H1 (cell line): ENCODE measurements at regions not wholly inside any gene's neighbourhood (a gene's known extent, or its start where the extent isn't known, plus 50 kb on each side); places are given as distances from the start of the nearest gene placed in this dataset.

Source experiments
- CTCF ChIA-PET: fragments of 300-600 bp; sonication (Branson Sonifier 250); formaldehyde crosslinking; loops from one replicate; lab custom pipeline; 2021; ENCODE audit not compliant: partially characterized antibody; lab: Charles Lee
- POLR2A ChIA-PET: fragments of 300-600 bp; sonication (Branson Sonifier 250); formaldehyde crosslinking; loops from one replicate; lab custom pipeline; 2021; ENCODE audit warnings: inconsistent platforms; ENCODE audit not compliant: partially characterized antibody; lab: Charles Lee
- DNase-seq, 2 experiments: peaks; one replicate each; pipeline versions ENCODE4 v3.0.0 to v3.0.0-alpha.2; 2010 to 2022; ENCODE audit warnings: low spot score in 2 of 2, low read depth in 1 of 2, mixed read lengths in 1 of 2
- FAIRE-seq: peaks from 2 replicates; lab custom pipeline; 2011; peaks lifted over from hg19 to GRCh38; lab: Jason Lieb, UNC
- H2AFZ ChIP-seq: 2 replicates; pipeline ENCODE4 v1.8.1; 2012; ENCODE audit warnings: low read length, inconsistent platforms
- H2AK5ac ChIP-seq: 2 replicates; pipeline ENCODE4 v1.6.1; 2013; ENCODE audit warnings: low read depth, low read length
- H2BK120ac ChIP-seq: replicated peaks from 2 replicates; pipeline ENCODE3; 2013; ENCODE audit warnings: low read depth, low read length, inconsistent platforms
- H2BK12ac ChIP-seq: 2 replicates; pipeline ENCODE4 v1.6.1; 2013; ENCODE audit warnings: low read depth, low read length
- H2BK15ac ChIP-seq: 2 replicates; pipeline ENCODE4 v1.6.1; 2013; ENCODE audit warnings: low read length
- H2BK20ac ChIP-seq: 2 replicates; pipeline ENCODE4 v1.6.1; 2013; ENCODE audit warnings: low read length
- H2BK5ac ChIP-seq: 2 replicates; pipeline ENCODE4 v1.6.1; 2013; ENCODE audit warnings: low read depth, low read length
- H3K14ac ChIP-seq: 2 replicates; pipeline ENCODE4 v1.6.1; 2013; ENCODE audit warnings: inconsistent platforms; ENCODE audit not compliant: insufficient read length
- H3K18ac ChIP-seq: 2 replicates; pipeline ENCODE4 v1.6.1; 2013; ENCODE audit warnings: low read length; ENCODE audit errors: extremely low read depth
- H3K23ac ChIP-seq: 2 replicates; pipeline ENCODE4 v1.6.1; 2013; ENCODE audit warnings: inconsistent platforms; ENCODE audit not compliant: insufficient read length
- H3K23me2 ChIP-seq: 2 replicates; pipeline ENCODE4 v1.6.1; 2013; ENCODE audit warnings: low read depth, low read length
- H3K27ac ChIP-seq: 2 replicates; pipeline ENCODE4 v1.6.1; 2011; ENCODE audit warnings: low read depth, low read length, inconsistent platforms
- H3K27me3 ChIP-seq, 4 experiments: replicated peaks in 1 of 4; 1 replicate in 1 of 4; 2 replicates in 3 of 4; pipeline versions ENCODE4 v1.6.1 to v1.8.1; 2011 to 2013; ENCODE audit warnings: low read length in 3 of 4, mild to moderate bottlenecking in 3 of 4, inconsistent platforms in 2 of 4, mixed read lengths in 2 of 4, moderate library complexity in 1 of 4; ENCODE audit not compliant: control insufficient read depth in 3 of 4, insufficient read depth in 3 of 4; ENCODE audit errors: extremely low read depth in 1 of 4
- H3K36me3 ChIP-seq, 4 experiments: 2 replicates each; pipeline versions ENCODE4 v1.6.1 to v1.8.1; 2011 to 2013; ENCODE audit warnings: mild to moderate bottlenecking in 4 of 4, low read length in 3 of 4, moderate library complexity in 2 of 4, control low read depth in 1 of 4, inconsistent platforms in 1 of 4; ENCODE audit not compliant: insufficient read depth in 4 of 4, control insufficient read depth in 2 of 4
- H3K4ac ChIP-seq: replicated peaks from 2 replicates; pipeline ENCODE3; 2013; ENCODE audit warnings: low read length, low read depth, mixed read lengths, inconsistent platforms; ENCODE audit not compliant: insufficient read length
- H3K4me1 ChIP-seq, 4 experiments: replicated peaks in 1 of 4; 1 replicate in 1 of 4; 2 replicates in 3 of 4; pipeline versions ENCODE4 v1.6.1 to v1.8.1; 2011 to 2013; ENCODE audit warnings: low read length in 3 of 4, inconsistent platforms in 2 of 4, mixed read lengths in 1 of 4; ENCODE audit not compliant: insufficient read depth in 4 of 4, control insufficient read depth in 3 of 4
- H3K4me2 ChIP-seq, 2 experiments: 2 replicates each; pipeline versions ENCODE4 v1.6.1 to v1.8.1; 2011 to 2013; ENCODE audit warnings: low read depth in 2 of 2, low read length in 2 of 2, control low read depth in 1 of 2, inconsistent platforms in 1 of 2, mild to moderate bottlenecking in 1 of 2; ENCODE audit not compliant: insufficient read depth in 1 of 2
- H3K4me3 ChIP-seq, 4 experiments: fragments of 200-600, 300-600 bp in 1 of 4; sonication (generic), shearing (Covaris generic), sonication (Bioruptor Twin) in 1 of 4; 2 replicates each; pipeline versions ENCODE4 v1.5.1 to v1.8.1; 2011 to 2016; ENCODE audit warnings: low read length in 4 of 4, low read depth in 3 of 4, control low read depth in 2 of 4, inconsistent platforms in 2 of 4, mild to moderate bottlenecking in 2 of 4, mixed read lengths in 1 of 4, moderate library complexity in 1 of 4; ENCODE audit not compliant: insufficient read depth in 2 of 4; ENCODE audit errors: extremely low read depth in 1 of 4
- H3K56ac ChIP-seq: replicated peaks from 2 replicates; pipeline ENCODE3; 2013; ENCODE audit warnings: low read depth, mild to moderate bottlenecking, mixed read lengths, low read length, inconsistent platforms; ENCODE audit not compliant: insufficient read length
- H3K79me1 ChIP-seq: 2 replicates; pipeline ENCODE4 v1.6.1; 2013; ENCODE audit warnings: low read depth, low read length, control low read depth
- H3K79me2 ChIP-seq, 2 experiments: 2 replicates each; pipeline versions ENCODE4 v1.6.1 to v1.8.1; 2012 to 2013; ENCODE audit warnings: low read length in 2 of 2, mild to moderate bottlenecking in 2 of 2, inconsistent platforms in 1 of 2; ENCODE audit not compliant: insufficient read depth in 2 of 2, control insufficient read depth in 1 of 2
- H3K9ac ChIP-seq, 4 experiments: replicated peaks in 1 of 4; 1 replicate in 1 of 4; 2 replicates in 3 of 4; pipeline versions ENCODE4 v1.6.1 to v1.8.1; 2011 to 2013; ENCODE audit warnings: low read depth in 3 of 4, low read length in 3 of 4, control low read depth in 2 of 4, mild to moderate bottlenecking in 2 of 4, moderate library complexity in 2 of 4, inconsistent platforms in 1 of 4; ENCODE audit errors: extremely low read depth in 1 of 4
- H3K9me3 ChIP-seq, 2 experiments: 2 replicates each; pipeline versions ENCODE4 v1.6.1 to v1.8.1; 2012 to 2013; ENCODE audit warnings: mild to moderate bottlenecking in 2 of 2, moderate library complexity in 2 of 2, control low read depth in 1 of 2, inconsistent platforms in 1 of 2, low read depth in 1 of 2, low read length in 1 of 2, mixed read lengths in 1 of 2; ENCODE audit not compliant: insufficient read depth in 2 of 2
- H4K20me1 ChIP-seq, 2 experiments: replicated peaks in 1 of 2; 2 replicates each; pipeline versions ENCODE3 to v1.8.1; 2011 to 2013; ENCODE audit warnings: inconsistent platforms in 2 of 2, low read length in 2 of 2, mild to moderate bottlenecking in 1 of 2; ENCODE audit not compliant: insufficient read depth in 2 of 2, control insufficient read depth in 1 of 2
- H4K5ac ChIP-seq: 2 replicates; pipeline ENCODE4 v1.6.1; 2013; ENCODE audit warnings: low read length, low read depth, mixed read lengths, inconsistent platforms; ENCODE audit not compliant: insufficient read length
- H4K8ac ChIP-seq: 2 replicates; pipeline ENCODE4 v1.8.0; 2013; ENCODE audit warnings: mild to moderate bottlenecking, moderate library complexity, low read length, inconsistent platforms; ENCODE audit not compliant: insufficient read depth; ENCODE audit errors: extremely low read depth
- H4K91ac ChIP-seq: replicated peaks from 2 replicates; pipeline ENCODE3; 2013; ENCODE audit warnings: low read length, mixed read lengths, inconsistent platforms; ENCODE audit not compliant: insufficient read length
- ATF3 ChIP-seq: IDR thresholded peaks from 2 replicates; pipeline ENCODE4 v1.6.1; 2011; ENCODE audit warnings: low read depth, mild to moderate bottlenecking, low read length; ENCODE audit not compliant: insufficient read depth
- RAD21 ChIP-seq, 2 experiments: IDR thresholded peaks in 1 of 2; conservative IDR thresholded peaks in 1 of 2; 2 replicates each; pipeline ENCODE4 v1.6.1; 2011; ENCODE audit warnings: low read depth in 2 of 2, low read length in 2 of 2, improper control_type of control experiment in 1 of 2, inconsistent platforms in 1 of 2, mild to moderate bottlenecking in 1 of 2, moderate library complexity in 1 of 2
- RFX5 ChIP-seq: IDR thresholded peaks from 2 replicates; pipeline ENCODE4 v1.6.1; 2011; ENCODE audit warnings: low read depth, low read length, improper control_type of control experiment, borderline replicate concordance
- SAP30 ChIP-seq: fragments of 300-600 bp; sonication (generic); IDR thresholded peaks from 2 replicates; pipeline ENCODE4 v1.7.1; 2012; ENCODE audit warnings: low read length, moderate library complexity, mild to moderate bottlenecking, inconsistent platforms; ENCODE audit not compliant: insufficient read depth, insufficient replicate concordance
- SRF ChIP-seq: IDR thresholded peaks from 2 replicates; pipeline ENCODE4 v1.6.1; 2011; ENCODE audit warnings: mild to moderate bottlenecking, low read depth, low read length, moderate library complexity
- SUZ12 ChIP-seq: fragments of 200-600 bp; sonication (generic); IDR thresholded peaks from 2 replicates; pipeline ENCODE4 v1.6.1; 2012; ENCODE audit warnings: mild to moderate bottlenecking, inconsistent platforms, low read length, moderate library complexity, mixed read lengths
- TCF12 ChIP-seq: IDR thresholded peaks from 2 replicates; pipeline ENCODE4 v1.6.1; 2011; ENCODE audit warnings: low read depth, mild to moderate bottlenecking, low read length
- WGBS, 2 experiments: shearing (Covaris generic) in 1 of 2; methylation state at CpG; one replicate each; pipeline versions ENCODE4 v1.1.6 to v1.1.7; 2013 to 2015; ENCODE audit warnings: low lambda C conversion rate in 2 of 2, mixed read lengths in 2 of 2, inconsistent platforms in 1 of 2, low coverage in 1 of 2, missing lambda C conversion rate in 1 of 2; ENCODE audit not compliant: insufficient replicate concordance in 2 of 2, insufficient coverage in 1 of 2, insufficient read length in 1 of 2; ENCODE audit errors: extremely low coverage in 1 of 2, missing lambda C conversion rate in 1 of 2; 5-methylcytosine and 5-hydroxymethylcytosine counted together

- ChIA-PET CTCF (no interaction called here), POLR2A (no interaction called here)
- H3K27ac ChIP-seq = no peak overlapping the region
- H3K9me3 ChIP-seq = no peaks in the 10 kb centered on the region
- H3K4me3 ChIP-seq = no peak overlapping the region
- H3K4me2 ChIP-seq = no peak overlapping the region
- no peaks in the 10 kb centered on the region for H4K20me1 ChIP-seq
- no peak overlapping the region; the same call in 1 of the 2 replicates for H2AFZ ChIP-seq
- no peak overlapping the region for H2BK15ac ChIP-seq
- no peak for DNase-seq
- H3K23me2 ChIP-seq = no peaks in the 10 kb centered on the region
- H3K79me1 ChIP-seq = no peaks in the 10 kb centered on the region
- WGBS, 2 experiments = 93% methylated on average over 20 of the region's 24 CpGs; no CpG with 5 or more reads in 1 of the 2 experiments
- H3K4ac ChIP-seq = no peak overlapping the region
- no peak overlapping the region for H4K91ac ChIP-seq
- no peak for FAIRE-seq
- H3K18ac ChIP-seq = no peak overlapping the region
- 0 out of 7 replicates have a peak, but pooled peaks cover 0 to 3% (median 0%) of the 10 kb centered on the region in 4 experiments for H3K4me1 ChIP-seq
- no peak overlapping the region for H3K9ac ChIP-seq
- H2BK5ac ChIP-seq = no peak overlapping the region
- no peak overlapping the region for H2AK5ac ChIP-seq
- no peaks in the 10 kb centered on the region for H3K79me2 ChIP-seq
- no peak overlapping the region for H3K14ac ChIP-seq
- H4K8ac ChIP-seq = no peak overlapping the region; the same call in 1 of the 2 replicates
- H3K27me3 ChIP-seq = no peaks in the 10 kb centered on the region
- H3K36me3 ChIP-seq = no peaks in the 10 kb centered on the region
- H2BK12ac ChIP-seq = no peak overlapping the region
- H4K5ac ChIP-seq = no peak overlapping the region
- TF ChIP-seq SAP30 (no peak), SRF (no peak), SUZ12 (no peak), TCF12 (no peak), RAD21 (IDR thresholded peaks at IDR 0.05 in 1 of 2, conservative IDR thresholded peaks at IDR 0.05 in 1 of 2; ENCODE audit: low read depth in 2 of 2, low read length in 2 of 2) (no peak), RFX5 (no peak), ATF3 (no peak)
- H3K56ac ChIP-seq = no peak overlapping the region
- H2BK120ac ChIP-seq = no peak overlapping the region
- no peak overlapping the region for H3K23ac ChIP-seq
- H2BK20ac ChIP-seq = no peak overlapping the region
Measured at GRCh38 chr18:73756256-73757091, 391.2 kb downstream of the FBXO15 start.
